ENCODE measurements at regions not wholly inside any gene's neighbourhood (a gene's known extent, or its start where the extent isn't known, plus 50 kb on each side); places are given as distances from the start of the nearest gene placed in this dataset.

- TF ChIP-seq CTCF (IDR thresholded peaks at IDR 0.05; ENCODE audit: borderline replicate concordance, insufficient read depth, low read depth, low read length): no peak
- no peak overlapping the region for H3K4me3 ChIP-seq (ENCODE audit: low read depth, low read length)
These were observed 534.5 kb downstream of the OMA1 start for GRCh38 chr1:58011978-58012377.

GRCh38 chr1:58006421-58007046 is 540.0 kb downstream of the OMA1 start:
- no peak overlapping the region for H3K4me3 ChIP-seq (ENCODE audit: low read depth, low read length)
- no peak for TF ChIP-seq CTCF (IDR thresholded peaks at IDR 0.05; ENCODE audit: borderline replicate concordance, insufficient read depth, low read depth, low read length)

DNA sequence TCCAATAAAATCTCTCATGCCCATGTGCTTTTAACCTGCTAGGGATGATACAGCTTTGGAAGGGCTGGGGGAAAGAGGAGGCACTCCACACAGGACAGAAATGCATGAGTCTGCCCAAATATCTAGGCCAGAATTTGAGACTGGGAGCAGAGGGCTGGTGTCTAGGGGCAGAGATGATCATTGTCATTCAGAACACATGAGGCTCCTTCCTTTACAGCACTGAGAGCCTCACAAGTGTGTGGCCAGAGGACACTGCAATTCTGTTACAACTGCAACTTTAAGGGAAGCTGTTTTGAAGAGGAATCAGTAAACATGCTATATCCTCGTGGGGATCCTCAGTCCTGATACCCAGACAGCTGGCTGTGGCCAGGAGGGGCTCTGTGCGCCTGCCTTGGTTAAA is 541.3 kb downstream of the OMA1 start:
- TF ChIP-seq CTCF (IDR thresholded peaks at IDR 0.05; ENCODE audit: borderline replicate concordance, insufficient read depth, low read depth, low read length): no peak

DNA sequence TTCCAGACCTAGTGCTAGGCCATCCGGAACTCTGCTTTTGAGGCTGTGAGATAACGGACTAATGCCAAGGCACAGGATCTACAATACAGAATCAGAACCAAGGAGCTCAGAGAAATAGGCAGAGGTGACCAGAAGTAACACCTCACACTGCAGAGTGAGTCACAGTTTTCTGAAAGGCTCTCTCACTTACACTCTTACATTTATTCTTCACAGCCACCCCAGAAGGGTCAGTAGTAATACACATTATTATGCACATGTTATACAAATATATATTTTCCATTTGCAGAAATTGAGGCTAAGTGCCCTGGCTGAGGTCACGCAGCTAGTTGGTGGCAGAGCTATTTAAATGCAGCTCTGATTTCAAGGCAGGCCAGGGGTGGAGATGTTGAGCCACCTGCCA is 542.5 kb downstream of the OMA1 start:
- H3K4me3 ChIP-seq (ENCODE audit: low read depth, low read length): no peak overlapping the region
- TF ChIP-seq CTCF (IDR thresholded peaks at IDR 0.05; ENCODE audit: borderline replicate concordance, insufficient read depth, low read depth, low read length): no peak

More for the DNA sequence above, 541.3 kb downstream of the OMA1 start:
- H3K4me3 ChIP-seq (ENCODE audit: low read depth, low read length): no peak overlapping the region

DNA sequence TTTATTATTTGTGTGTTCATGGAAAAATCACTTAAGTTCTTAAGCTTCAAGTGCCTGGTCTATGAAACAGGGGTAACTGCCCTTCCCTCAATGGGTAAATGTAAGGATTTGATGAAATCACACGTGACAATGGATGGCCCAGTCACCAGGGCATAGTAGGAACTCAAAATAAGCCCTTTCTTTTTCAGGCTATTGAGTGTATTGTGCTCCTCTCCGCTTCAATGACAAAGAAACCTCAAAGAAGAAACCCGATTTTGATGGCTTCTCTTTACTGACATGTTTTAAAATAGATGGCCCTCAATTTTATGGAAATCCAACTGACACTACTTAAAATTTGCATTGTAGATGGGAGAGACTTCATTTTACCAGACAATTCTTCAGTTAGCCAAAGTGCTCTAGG is 543.5 kb downstream of the OMA1 start:
- no peak for TF ChIP-seq CTCF (IDR thresholded peaks at IDR 0.05; ENCODE audit: borderline replicate concordance, insufficient read depth, low read depth, low read length)
- no peak overlapping the region for H3K4me3 ChIP-seq (ENCODE audit: low read depth, low read length)

GRCh38 chr1:58000821-58001220 is 545.7 kb downstream of the OMA1 start:
- H3K4me3 ChIP-seq (ENCODE audit: low read depth, low read length): no peak overlapping the region
- no peak for TF ChIP-seq CTCF (IDR thresholded peaks at IDR 0.05; ENCODE audit: borderline replicate concordance, insufficient read depth, low read depth, low read length)

DNA sequence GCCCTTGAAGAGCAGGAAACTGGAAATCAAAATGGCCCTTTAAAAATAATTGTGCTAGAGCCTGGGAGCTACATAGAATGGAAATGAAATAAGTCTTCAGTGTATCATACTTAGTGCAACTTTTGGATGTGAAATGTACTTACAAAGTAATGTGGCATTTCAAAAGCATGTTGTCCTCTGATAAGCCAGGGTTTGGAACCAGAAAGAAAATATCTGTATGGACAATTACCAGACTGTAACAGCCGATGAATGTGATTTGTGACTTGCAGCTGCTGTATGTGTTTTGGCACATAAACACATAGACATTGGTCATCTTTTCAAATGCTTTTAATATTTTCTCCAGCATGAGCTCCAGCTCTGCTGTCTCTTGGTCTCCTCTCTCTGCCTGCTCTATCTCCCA is 546.4 kb downstream of the OMA1 start:
- no peak for TF ChIP-seq CTCF (IDR thresholded peaks at IDR 0.05; ENCODE audit: borderline replicate concordance, insufficient read depth, low read depth, low read length)
- no peak overlapping the region for H3K4me3 ChIP-seq (ENCODE audit: low read depth, low read length)
